Neural progenitor cell (in vitro differentiated cells): ENCODE measurements at regions not wholly inside any gene's neighbourhood (a gene's known extent, or its start where the extent isn't known, plus 50 kb on each side); places are given as distances from the start of the nearest gene placed in this dataset.

ENCODE experiments used
- DNase-seq: peaks from one replicate; pipeline ENCODE4 v3.0.0-alpha.2; 2016; ENCODE audit warnings: low spot score
- H2AFZ ChIP-seq: fragments of 200-600 bp; sonication (generic); replicated peaks from 2 replicates; pipeline ENCODE4 v1.6.1; 2016; ENCODE audit warnings: antibody characterized with exemption
- H3F3A ChIP-seq: fragments of 200-600 bp; sonication (generic); 2 replicates; pipeline ENCODE4 v1.6.1; 2016; ENCODE audit warnings: antibody characterized with exemption, low read depth
- H3K27ac ChIP-seq: fragments of 200-600 bp; sonication (generic); 2 replicates; pipeline ENCODE4 v1.5.1; 2016; ENCODE audit warnings: mild to moderate bottlenecking
- H3K27me3 ChIP-seq: fragments of 200-600 bp; sonication (generic); 2 replicates; pipeline ENCODE4 v1.6.1; 2016; ENCODE audit warnings: mild to moderate bottlenecking, moderate library complexity
- H3K36me3 ChIP-seq: fragments of 200-600 bp; sonication (generic); 2 replicates; pipeline ENCODE4 v1.5.1; 2016
- H3K4me1 ChIP-seq: fragments of 200-600 bp; sonication (generic); 2 replicates; pipeline ENCODE4 v1.6.1; 2016; ENCODE audit warnings: mixed run types
- H3K4me2 ChIP-seq: fragments of 200-600 bp; sonication (generic); 2 replicates; pipeline ENCODE4 v1.6.1; 2016
- H3K4me3 ChIP-seq: fragments of 200-600 bp; sonication (generic); 2 replicates; pipeline ENCODE4 v1.5.1; 2016
- H3K79me2 ChIP-seq: fragments of 200-600 bp; sonication (generic); 2 replicates; pipeline ENCODE4 v1.6.1; 2016; ENCODE audit warnings: low read depth
- H3K9ac ChIP-seq: fragments of 200-600 bp; sonication (generic); 2 replicates; pipeline ENCODE4 v1.6.1; 2016
- H3K9me3 ChIP-seq: fragments of 200-600 bp; sonication (generic); 2 replicates; pipeline ENCODE4 v1.5.1; 2016; ENCODE audit warnings: low read depth
- H4K20me1 ChIP-seq: fragments of 200-600 bp; sonication (generic); 2 replicates; pipeline ENCODE4 v1.6.1; 2016; ENCODE audit warnings: low read depth
- H3K27ac Mint-ChIP-seq: 3 replicates; pipeline ENCODE4 v1.8.0; 2021; ENCODE audit warnings: mixed read lengths
- H3K27me3 Mint-ChIP-seq: 2 replicates; pipeline ENCODE4 v1.8.0; 2022; ENCODE audit warnings: low read depth, mild to moderate bottlenecking, inconsistent platforms, moderate library complexity, mixed read lengths; ENCODE audit not compliant: insufficient read depth
- H3K36me3 Mint-ChIP-seq: 3 replicates; pipeline ENCODE4 v1.8.0; 2021; ENCODE audit warnings: mixed read lengths
- H3K4me1 Mint-ChIP-seq: 3 replicates; pipeline ENCODE4 v1.8.0; 2021; ENCODE audit warnings: mixed read lengths
- H3K4me3 Mint-ChIP-seq: 3 replicates; pipeline ENCODE4 v1.8.0; 2021; ENCODE audit warnings: mild to moderate bottlenecking, moderate library complexity, mixed read lengths
- H3K9me3 Mint-ChIP-seq: 3 replicates; pipeline ENCODE4 v1.8.0; 2020; ENCODE audit warnings: mixed read lengths
- EZH2 ChIP-seq: fragments of 200-600 bp; sonication (generic); IDR thresholded peaks from 2 replicates; pipeline ENCODE4 v1.6.1; 2017; ENCODE audit warnings: antibody characterized with exemption, mild to moderate bottlenecking, moderate library complexity
- EZH2phosphoT487 ChIP-seq: fragments of 200-600 bp; sonication (generic); IDR thresholded peaks from 2 replicates; pipeline ENCODE4 v1.6.1; 2017; ENCODE audit warnings: antibody characterized with exemption
- TF ChIP-seq, protein P1 (sequence below): fragments of 200-600 bp; sonication (generic); IDR thresholded peaks from 2 replicates; pipeline ENCODE4 v1.5.1; 2017; ENCODE audit warnings: antibody characterized with exemption, mild to moderate bottlenecking

DNA sequence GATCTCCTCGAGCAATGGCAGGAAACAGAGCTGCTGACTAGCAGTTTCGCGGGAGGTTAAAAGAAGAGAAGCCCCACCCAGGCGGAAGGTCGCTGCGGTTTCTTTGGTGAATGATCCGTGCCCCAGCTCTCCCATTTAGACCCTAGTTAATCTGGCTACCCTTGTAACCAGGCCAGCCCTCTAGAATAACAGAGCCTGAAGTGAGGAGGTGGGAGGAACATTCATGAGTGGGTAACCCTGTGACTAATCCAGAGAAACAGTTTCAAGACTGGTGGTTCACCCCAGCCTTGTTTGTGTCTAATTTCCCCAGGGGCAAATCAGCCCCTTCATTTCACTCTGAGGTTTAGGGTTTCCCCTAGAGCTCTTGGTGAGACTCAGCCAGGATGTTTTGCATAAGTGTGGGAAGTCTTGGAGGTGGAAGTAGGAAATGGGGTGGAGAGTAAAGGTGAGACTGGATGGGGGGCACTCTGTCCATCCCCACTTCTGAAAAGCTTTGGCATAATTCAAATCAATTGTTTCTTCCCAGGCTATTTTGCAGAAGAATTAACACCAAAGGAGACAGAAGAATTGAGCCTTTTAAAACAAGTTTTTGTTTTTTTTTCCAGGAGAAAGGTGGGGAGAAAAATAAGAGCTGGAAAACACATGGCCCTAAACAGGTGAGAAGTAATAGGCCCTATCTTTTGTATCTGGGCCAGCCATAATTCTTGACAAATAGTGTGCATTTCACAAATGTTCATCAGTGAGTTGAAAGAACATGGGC lies 303.1 kb downstream of the RPLP1 start:
- no peak overlapping the region for H2AFZ ChIP-seq
- peaks cover 7% of the 10 kb centered on the region for H3K4me1 ChIP-seq
- H3K27me3 ChIP-seq, result no peaks in the 10 kb centered on the region
- DNase-seq, result no peak
- H3K27ac Mint-ChIP-seq, result no peak overlapping the region
- H3K27ac ChIP-seq, result no peak overlapping the region
- peaks cover 11% of the 10 kb centered on the region for H3K27me3 Mint-ChIP-seq
- H3K4me3 Mint-ChIP-seq, result no peak overlapping the region
- no peaks in the 10 kb centered on the region for H3F3A ChIP-seq
- no peaks in the 10 kb centered on the region for H3K36me3 ChIP-seq
- no peaks in the 10 kb centered on the region for H4K20me1 ChIP-seq
- no peak overlapping the region for H3K9ac ChIP-seq
- no peaks in the 10 kb centered on the region for H3K9me3 ChIP-seq
- no peak overlapping the region for H3K4me3 ChIP-seq
- peaks cover 2% of the 10 kb centered on the region for H3K36me3 Mint-ChIP-seq
- H3K4me2 ChIP-seq, result no peak overlapping the region
- H3K4me1 Mint-ChIP-seq, result peaks cover 17% of the 10 kb centered on the region
- peaks cover 10% of the 10 kb centered on the region for H3K9me3 Mint-ChIP-seq
- no peaks in the 10 kb centered on the region for H3K79me2 ChIP-seq
- TF ChIP-seq, protein P1, sequence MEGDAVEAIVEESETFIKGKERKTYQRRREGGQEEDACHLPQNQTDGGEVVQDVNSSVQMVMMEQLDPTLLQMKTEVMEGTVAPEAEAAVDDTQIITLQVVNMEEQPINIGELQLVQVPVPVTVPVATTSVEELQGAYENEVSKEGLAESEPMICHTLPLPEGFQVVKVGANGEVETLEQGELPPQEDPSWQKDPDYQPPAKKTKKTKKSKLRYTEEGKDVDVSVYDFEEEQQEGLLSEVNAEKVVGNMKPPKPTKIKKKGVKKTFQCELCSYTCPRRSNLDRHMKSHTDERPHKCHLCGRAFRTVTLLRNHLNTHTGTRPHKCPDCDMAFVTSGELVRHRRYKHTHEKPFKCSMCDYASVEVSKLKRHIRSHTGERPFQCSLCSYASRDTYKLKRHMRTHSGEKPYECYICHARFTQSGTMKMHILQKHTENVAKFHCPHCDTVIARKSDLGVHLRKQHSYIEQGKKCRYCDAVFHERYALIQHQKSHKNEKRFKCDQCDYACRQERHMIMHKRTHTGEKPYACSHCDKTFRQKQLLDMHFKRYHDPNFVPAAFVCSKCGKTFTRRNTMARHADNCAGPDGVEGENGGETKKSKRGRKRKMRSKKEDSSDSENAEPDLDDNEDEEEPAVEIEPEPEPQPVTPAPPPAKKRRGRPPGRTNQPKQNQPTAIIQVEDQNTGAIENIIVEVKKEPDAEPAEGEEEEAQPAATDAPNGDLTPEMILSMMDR, result no peak
- TF ChIP-seq EZH2phosphoT487 (no peak), EZH2 (no peak)

DNA sequence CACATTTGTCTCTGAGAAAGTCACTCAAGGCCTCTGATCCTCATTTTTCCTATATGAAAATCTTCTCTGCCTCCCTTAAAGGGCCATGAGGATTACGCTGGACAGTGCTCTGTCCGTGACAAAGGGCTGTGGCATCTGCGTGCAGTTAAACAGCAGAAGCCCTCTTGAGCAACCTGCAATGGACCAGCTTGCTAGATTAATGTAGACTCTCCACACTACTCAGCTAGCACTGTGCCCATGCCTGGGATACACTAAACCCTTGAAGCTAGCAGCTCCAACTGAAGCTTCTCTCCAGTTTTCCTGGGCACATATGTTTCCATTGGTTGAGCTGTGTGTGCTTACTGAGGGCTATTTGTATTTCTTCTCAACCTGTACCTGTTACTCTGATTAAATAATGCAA lies 303.8 kb downstream of the RPLP1 start:
- no peak overlapping the region for H3K4me3 Mint-ChIP-seq

DNA sequence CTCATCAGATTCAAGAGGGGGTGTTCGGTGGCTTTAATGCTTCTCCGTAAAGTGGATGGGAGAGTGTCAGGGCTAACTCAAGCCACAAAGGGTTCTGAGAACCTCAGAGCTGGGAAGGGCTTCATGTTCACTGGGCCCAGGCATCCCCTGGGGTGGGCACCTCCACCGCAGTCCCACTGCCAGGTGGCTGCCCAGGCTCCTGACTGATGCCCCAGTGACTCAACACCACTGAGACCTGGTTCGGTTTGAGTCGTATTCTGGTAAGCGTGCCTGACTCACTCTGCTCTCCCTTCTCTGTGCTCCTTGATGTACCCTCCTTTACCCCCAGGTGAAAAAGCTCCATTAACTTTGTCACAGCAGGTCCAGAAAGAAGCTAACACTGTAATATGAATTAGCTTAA lies 304.6 kb downstream of the RPLP1 start:
- peaks cover 13% of the 10 kb centered on the region for H3K9me3 Mint-ChIP-seq

More for the DNA sequence above, 303.8 kb downstream of the RPLP1 start:
- Histone ChIP-seq H3K27ac (no peak overlapping the region), H3K79me2 (no peaks in the 10 kb centered on the region), H3K36me3 (no peaks in the 10 kb centered on the region), H3K4me1 (peaks cover 7% of the 10 kb centered on the region), H2AFZ (no peak overlapping the region), H3K4me2 (no peak overlapping the region), H4K20me1 (no peaks in the 10 kb centered on the region), H3K4me3 (no peak overlapping the region), H3K9ac (no peak overlapping the region), H3K27me3 (no peaks in the 10 kb centered on the region), H3K9me3 (no peaks in the 10 kb centered on the region), H3F3A (no peaks in the 10 kb centered on the region)
- Mint-ChIP-seq H3K4me1 (peaks cover 21% of the 10 kb centered on the region), H3K36me3 (peaks cover 2% of the 10 kb centered on the region), H3K27ac (no peak overlapping the region), H3K9me3 (peaks cover 13% of the 10 kb centered on the region), H3K27me3 (peaks cover 14% of the 10 kb centered on the region)
- DNase-seq, result no peak
- TF ChIP-seq EZH2phosphoT487 (no peak), EZH2 (no peak)
- TF ChIP-seq, protein P1, result no peak

More for the DNA sequence above, 304.6 kb downstream of the RPLP1 start:
- H3F3A ChIP-seq, result no peaks in the 10 kb centered on the region
- no peak overlapping the region for H3K9ac ChIP-seq
- no peak overlapping the region for H3K4me3 Mint-ChIP-seq
- H3K4me1 ChIP-seq, result peaks cover 7% of the 10 kb centered on the region
- no peaks in the 10 kb centered on the region for H3K27me3 ChIP-seq
- no peaks in the 10 kb centered on the region for H3K9me3 ChIP-seq
- H3K27ac Mint-ChIP-seq, result no peak overlapping the region
- H3K36me3 ChIP-seq, result no peaks in the 10 kb centered on the region
- peaks cover 2% of the 10 kb centered on the region for H3K36me3 Mint-ChIP-seq
- H3K79me2 ChIP-seq, result no peaks in the 10 kb centered on the region
- no peak overlapping the region for H2AFZ ChIP-seq
- peaks cover 21% of the 10 kb centered on the region for H3K4me1 Mint-ChIP-seq
- no peak overlapping the region for H3K4me2 ChIP-seq
- no peak overlapping the region for H3K27ac ChIP-seq
- DNase-seq, result no peak
- H3K4me3 ChIP-seq, result no peak overlapping the region
- no peaks in the 10 kb centered on the region for H4K20me1 ChIP-seq
- TF ChIP-seq, protein P1, result no peak
- TF ChIP-seq EZH2phosphoT487 (no peak), EZH2 (no peak)
- H3K27me3 Mint-ChIP-seq, result peaks cover 14% of the 10 kb centered on the region
